ENCODE measurements at regions not wholly inside any gene's neighbourhood (a gene's known extent, or its start where the extent isn't known, plus 50 kb on each side); places are given as distances from the start of the nearest gene placed in this dataset.

GRCh38 chr3:71977525-71977924 lies 192.6 kb upstream of the PROK2 start:
- no peaks in the 10 kb centered on the region for H3F3A ChIP-seq (ENCODE audit: insufficient read depth, low read length)
- no peaks in the 10 kb centered on the region for H3K79me2 ChIP-seq (ENCODE audit: low read length)
- H3K9ac ChIP-seq (ENCODE audit: low read length): no peak overlapping the region
- H3K36me3 ChIP-seq (replicated peaks; ENCODE audit: insufficient read depth, low read length): no peaks in the 10 kb centered on the region
- TF ChIP-seq CTCF (IDR thresholded peaks at IDR 0.05; ENCODE audit: low read length) (no peak), EZH2phosphoT487 (IDR thresholded peaks at IDR 0.05; ENCODE audit: low read length) (no peak), EZH2 (optimal IDR thresholded peaks at IDR 0.05; ENCODE audit: low read depth, low read length) (no peak)
- H2AFZ ChIP-seq (ENCODE audit: low read length): no peak overlapping the region
- no peaks in the 10 kb centered on the region for H4K20me1 ChIP-seq (ENCODE audit: insufficient read depth, low read length)
- no peaks in the 10 kb centered on the region for H3K9me2 ChIP-seq (replicated peaks; ENCODE audit: insufficient read depth, low read length)
- H3K27me3 ChIP-seq (replicated peaks; ENCODE audit: insufficient read depth, low read length): no peaks in the 10 kb centered on the region
- no peak overlapping the region for H3K27ac ChIP-seq (ENCODE audit: low read length)
- no peak overlapping the region for H3K4me3 ChIP-seq (ENCODE audit: low read length)
- no peak overlapping the region for H3K4me2 ChIP-seq (ENCODE audit: low read depth, low read length)
- H3K4me1 ChIP-seq (ENCODE audit: low read length): no peaks in the 10 kb centered on the region
- no peaks in the 10 kb centered on the region for H3K9me3 ChIP-seq (replicated peaks; ENCODE audit: insufficient read depth, low read length)
- no peak for DNase-seq

DNA sequence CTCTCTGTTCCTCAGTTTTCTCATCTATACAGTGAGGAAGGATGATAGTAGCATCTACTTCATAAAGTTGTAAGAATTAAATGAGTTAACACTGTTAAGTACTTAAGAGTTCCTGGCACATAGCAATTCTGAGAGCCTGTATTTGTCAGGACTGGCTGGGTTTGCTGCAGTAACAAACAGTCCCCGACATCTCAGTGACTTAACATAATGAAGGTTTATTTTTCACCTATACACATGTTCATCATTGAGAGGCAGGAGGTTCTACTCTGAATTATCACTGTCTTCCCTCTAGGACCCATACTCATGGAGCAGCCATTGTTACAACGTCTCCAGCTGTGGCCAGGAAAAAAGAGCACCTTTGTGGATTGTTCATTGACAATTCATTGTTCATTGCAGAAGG lies 190.6 kb upstream of the PROK2 start:
- Histone ChIP-seq H3K9me2 (replicated peaks; ENCODE audit: insufficient read depth, low read length) (no peaks in the 10 kb centered on the region), H3K79me2 (ENCODE audit: low read length) (no peaks in the 10 kb centered on the region), H3K9ac (ENCODE audit: low read length) (no peak overlapping the region), H3K27me3 (replicated peaks; ENCODE audit: insufficient read depth, low read length) (no peaks in the 10 kb centered on the region), H4K20me1 (ENCODE audit: insufficient read depth, low read length) (no peaks in the 10 kb centered on the region), H3K4me2 (ENCODE audit: low read depth, low read length) (no peak overlapping the region), H3F3A (ENCODE audit: insufficient read depth, low read length) (no peaks in the 10 kb centered on the region), H3K36me3 (replicated peaks; ENCODE audit: insufficient read depth, low read length) (no peaks in the 10 kb centered on the region), H2AFZ (ENCODE audit: low read length) (no peak overlapping the region), H3K4me1 (ENCODE audit: low read length) (no peaks in the 10 kb centered on the region), H3K27ac (ENCODE audit: low read length) (no peak overlapping the region), H3K4me3 (ENCODE audit: low read length) (no peak overlapping the region), H3K9me3 (replicated peaks; ENCODE audit: insufficient read depth, low read length) (no peaks in the 10 kb centered on the region)
- TF ChIP-seq CTCF (IDR thresholded peaks at IDR 0.05; ENCODE audit: low read length): no peak
- TF ChIP-seq EZH2 (optimal IDR thresholded peaks at IDR 0.05; ENCODE audit: low read depth, low read length): no peak
- no peak for TF ChIP-seq EZH2phosphoT487 (IDR thresholded peaks at IDR 0.05; ENCODE audit: low read length)
- no peak for DNase-seq

DNA sequence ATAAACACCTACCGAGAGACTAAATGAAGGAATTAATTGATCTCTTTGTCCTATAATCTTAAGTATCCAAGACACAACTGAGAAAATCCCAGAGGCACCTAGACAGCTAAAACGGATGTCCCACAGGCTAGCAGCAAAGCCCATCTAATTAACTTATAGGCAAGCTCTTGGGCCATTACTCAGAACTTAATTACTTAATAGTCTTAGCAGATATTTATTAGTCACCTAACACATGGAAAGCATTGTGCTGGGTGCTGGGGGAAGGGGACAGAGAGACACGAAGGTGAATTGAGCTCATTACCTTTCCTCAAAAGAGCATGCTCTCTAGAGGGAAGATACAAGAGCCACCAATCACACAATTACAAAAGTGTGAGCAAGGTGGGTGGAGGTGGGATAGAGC lies 189.8 kb upstream of the PROK2 start:
- no peak for TF ChIP-seq EZH2 (optimal IDR thresholded peaks at IDR 0.05; ENCODE audit: low read depth, low read length)

GRCh38 chr3:71973274-71974030 lies 188.5 kb upstream of the PROK2 start:
- no peak for TF ChIP-seq EZH2phosphoT487 (IDR thresholded peaks at IDR 0.05; ENCODE audit: low read length)
- no peak for TF ChIP-seq EZH2 (optimal IDR thresholded peaks at IDR 0.05; ENCODE audit: low read depth, low read length)
- no peak for TF ChIP-seq CTCF (IDR thresholded peaks at IDR 0.05; ENCODE audit: low read length)
- no peak overlapping the region for H3K27ac ChIP-seq (ENCODE audit: low read length)

More for the DNA sequence above, 189.8 kb upstream of the PROK2 start:
- DNase-seq: no peak
- Histone ChIP-seq H3K9ac (ENCODE audit: low read length) (no peak overlapping the region), H3K79me2 (ENCODE audit: low read length) (no peaks in the 10 kb centered on the region), H3K27me3 (replicated peaks; ENCODE audit: insufficient read depth, low read length) (no peaks in the 10 kb centered on the region), H3K4me3 (ENCODE audit: low read length) (no peak overlapping the region), H3K36me3 (replicated peaks; ENCODE audit: insufficient read depth, low read length) (no peaks in the 10 kb centered on the region), H3K4me2 (ENCODE audit: low read depth, low read length) (no peak overlapping the region), H4K20me1 (ENCODE audit: insufficient read depth, low read length) (no peaks in the 10 kb centered on the region), H3F3A (ENCODE audit: insufficient read depth, low read length) (no peaks in the 10 kb centered on the region), H3K4me1 (ENCODE audit: low read length) (no peaks in the 10 kb centered on the region), H3K9me3 (replicated peaks; ENCODE audit: insufficient read depth, low read length) (no peaks in the 10 kb centered on the region), H2AFZ (ENCODE audit: low read length) (no peak overlapping the region), H3K9me2 (replicated peaks; ENCODE audit: insufficient read depth, low read length) (no peaks in the 10 kb centered on the region), H3K27ac (ENCODE audit: low read length) (no peak overlapping the region)

More at GRCh38 chr3:71973274-71974030, 188.5 kb upstream of the PROK2 start:
- no peaks in the 10 kb centered on the region for H3K36me3 ChIP-seq (replicated peaks; ENCODE audit: insufficient read depth, low read length)
- no peaks in the 10 kb centered on the region for H3K9me3 ChIP-seq (replicated peaks; ENCODE audit: insufficient read depth, low read length)
- H3K79me2 ChIP-seq (ENCODE audit: low read length): no peaks in the 10 kb centered on the region
- no peaks in the 10 kb centered on the region for H3K9me2 ChIP-seq (replicated peaks; ENCODE audit: insufficient read depth, low read length)
- no peak overlapping the region for H2AFZ ChIP-seq (ENCODE audit: low read length)
- no peaks in the 10 kb centered on the region for H4K20me1 ChIP-seq (ENCODE audit: insufficient read depth, low read length)
- H3K27me3 ChIP-seq (replicated peaks; ENCODE audit: insufficient read depth, low read length): no peaks in the 10 kb centered on the region
- H3K4me3 ChIP-seq (ENCODE audit: low read length): no peak overlapping the region
- H3K4me2 ChIP-seq (ENCODE audit: low read depth, low read length): no peak overlapping the region
- no peak overlapping the region for H3K9ac ChIP-seq (ENCODE audit: low read length)
- no peaks in the 10 kb centered on the region for H3F3A ChIP-seq (ENCODE audit: insufficient read depth, low read length)
- H3K4me1 ChIP-seq (ENCODE audit: low read length): no peaks in the 10 kb centered on the region
- no peak for DNase-seq
